ENCODE measurements at regions not wholly inside any gene's neighbourhood (a gene's known extent, or its start where the extent isn't known, plus 50 kb on each side); places are given as distances from the start of the nearest gene placed in this dataset.
"Not testable (repeated sequence)": the region's sequence is repeated elsewhere in the genome, so short reads cannot be mapped to it uniquely, and the experiment has no call there.

GRCh38 chr21:5114468-5114867 is 5406.9 kb upstream of the TPTE start:
- DNase-seq (ENCODE audit: low spot score); H3K27ac Mint-ChIP-seq (ENCODE audit: unreplicated experiment); H3K9me3 Mint-ChIP-seq (ENCODE audit: low read depth); H3K27me3 Mint-ChIP-seq (ENCODE audit: low read depth); H3K4me3 Mint-ChIP-seq (ENCODE audit: unreplicated experiment); H3K4me1 Mint-ChIP-seq (ENCODE audit: low read depth); H3K36me3 Mint-ChIP-seq (ENCODE audit: low read depth): not testable (repeated sequence)
- peak; percentile 58 for TF ChIP-seq CTCF (IDR thresholded peaks at IDR 0.05)

GRCh38 chr21:5114893-5115645 is 5406.3 kb upstream of the TPTE start:
- DNase-seq (ENCODE audit: low spot score), result peak; percentile 30
- not testable (repeated sequence) for H3K9me3 Mint-ChIP-seq (ENCODE audit: low read depth); H3K4me1 Mint-ChIP-seq (ENCODE audit: low read depth); H3K36me3 Mint-ChIP-seq (ENCODE audit: low read depth); H3K4me3 Mint-ChIP-seq (ENCODE audit: unreplicated experiment); H3K27ac Mint-ChIP-seq (ENCODE audit: unreplicated experiment); H3K27me3 Mint-ChIP-seq (ENCODE audit: low read depth)
- TF ChIP-seq CTCF (IDR thresholded peaks at IDR 0.05), result peak; percentile 58

GRCh38 chr21:5115646-5116343 is 5405.6 kb upstream of the TPTE start:
- DNase-seq (ENCODE audit: low spot score), result peak; percentile 46
- H3K9me3 Mint-ChIP-seq (ENCODE audit: low read depth); H3K4me1 Mint-ChIP-seq (ENCODE audit: low read depth); H3K36me3 Mint-ChIP-seq (ENCODE audit: low read depth); H3K27me3 Mint-ChIP-seq (ENCODE audit: low read depth); H3K4me3 Mint-ChIP-seq (ENCODE audit: unreplicated experiment); H3K27ac Mint-ChIP-seq (ENCODE audit: unreplicated experiment): not testable (repeated sequence)

- H3K27me3 Mint-ChIP-seq (ENCODE audit: low read depth); H3K27ac Mint-ChIP-seq (ENCODE audit: unreplicated experiment); DNase-seq (ENCODE audit: low spot score); H3K4me3 Mint-ChIP-seq (ENCODE audit: unreplicated experiment); H3K4me1 Mint-ChIP-seq (ENCODE audit: low read depth); H3K9me3 Mint-ChIP-seq (ENCODE audit: low read depth); H3K36me3 Mint-ChIP-seq (ENCODE audit: low read depth): not testable (repeated sequence)
Measured at GRCh38 chr21:5116344-5117123, 5404.8 kb upstream of the TPTE start.

GRCh38 chr21:5117135-5117534 is 5404.2 kb upstream of the TPTE start:
- H3K4me3 Mint-ChIP-seq (ENCODE audit: unreplicated experiment), result not testable (repeated sequence)

GRCh38 chr21:5117666-5118295 is 5403.6 kb upstream of the TPTE start:
- not testable (repeated sequence) for H3K36me3 Mint-ChIP-seq (ENCODE audit: low read depth); H3K9me3 Mint-ChIP-seq (ENCODE audit: low read depth); H3K4me3 Mint-ChIP-seq (ENCODE audit: unreplicated experiment); H3K27ac Mint-ChIP-seq (ENCODE audit: unreplicated experiment); H3K27me3 Mint-ChIP-seq (ENCODE audit: low read depth); H3K4me1 Mint-ChIP-seq (ENCODE audit: low read depth)
- peak; percentile 22 for DNase-seq (ENCODE audit: low spot score)

More at GRCh38 chr21:5117135-5117534, 5404.2 kb upstream of the TPTE start:
- not testable (repeated sequence) for H3K27me3 Mint-ChIP-seq (ENCODE audit: low read depth); H3K9me3 Mint-ChIP-seq (ENCODE audit: low read depth); H3K27ac Mint-ChIP-seq (ENCODE audit: unreplicated experiment); DNase-seq (ENCODE audit: low spot score); H3K4me1 Mint-ChIP-seq (ENCODE audit: low read depth); H3K36me3 Mint-ChIP-seq (ENCODE audit: low read depth)

- H3K27me3 Mint-ChIP-seq (ENCODE audit: low read depth); H3K4me3 Mint-ChIP-seq (ENCODE audit: unreplicated experiment); H3K9me3 Mint-ChIP-seq (ENCODE audit: low read depth); H3K36me3 Mint-ChIP-seq (ENCODE audit: low read depth); H3K4me1 Mint-ChIP-seq (ENCODE audit: low read depth); H3K27ac Mint-ChIP-seq (ENCODE audit: unreplicated experiment): not testable (repeated sequence)
- peak; percentile 5 for DNase-seq (ENCODE audit: low spot score)
Measured at GRCh38 chr21:5118296-5118679, 5403.1 kb upstream of the TPTE start.

- not testable (repeated sequence) for H3K4me1 Mint-ChIP-seq (ENCODE audit: low read depth); H3K9me3 Mint-ChIP-seq (ENCODE audit: low read depth); H3K4me3 Mint-ChIP-seq (ENCODE audit: unreplicated experiment); H3K27me3 Mint-ChIP-seq (ENCODE audit: low read depth); H3K36me3 Mint-ChIP-seq (ENCODE audit: low read depth); H3K27ac Mint-ChIP-seq (ENCODE audit: unreplicated experiment)
- peak; percentile 35 for DNase-seq (ENCODE audit: low spot score)
Measured at GRCh38 chr21:5119179-5119578, 5402.2 kb upstream of the TPTE start.

- not testable (repeated sequence) for H3K36me3 Mint-ChIP-seq (ENCODE audit: low read depth); H3K4me3 Mint-ChIP-seq (ENCODE audit: unreplicated experiment); H3K27me3 Mint-ChIP-seq (ENCODE audit: low read depth); H3K27ac Mint-ChIP-seq (ENCODE audit: unreplicated experiment); H3K4me1 Mint-ChIP-seq (ENCODE audit: low read depth); H3K9me3 Mint-ChIP-seq (ENCODE audit: low read depth)
- peak; percentile 0 for DNase-seq (ENCODE audit: low spot score)
Measured at GRCh38 chr21:5121399-5121798, 5400.0 kb upstream of the TPTE start.

- H3K27me3 Mint-ChIP-seq (ENCODE audit: low read depth); DNase-seq (ENCODE audit: low spot score); H3K36me3 Mint-ChIP-seq (ENCODE audit: low read depth); H3K9me3 Mint-ChIP-seq (ENCODE audit: low read depth); H3K4me3 Mint-ChIP-seq (ENCODE audit: unreplicated experiment); H3K4me1 Mint-ChIP-seq (ENCODE audit: low read depth): not testable (repeated sequence)
- peak overlapping the region; percentile 22 for H3K27ac Mint-ChIP-seq (ENCODE audit: unreplicated experiment)
Measured at GRCh38 chr21:5121849-5122248, 5399.5 kb upstream of the TPTE start.

Measured in chondrocyte (in vitro differentiated cells).